Endodermal cell (in vitro differentiated cells): ENCODE measurements at regions not wholly inside any gene's neighbourhood (a gene's known extent, or its start where the extent isn't known, plus 50 kb on each side); places are given as distances from the start of the nearest gene placed in this dataset.

ENCODE experiments used
- DNase-seq: peaks from one replicate; pipeline ENCODE4 v3.0.0-alpha.2; 2017
- H3K27ac ChIP-seq: 2 replicates; pipeline ENCODE4 v1.5.1; 2013; ENCODE audit warnings: mild to moderate bottlenecking, low read depth, low read length, moderate library complexity
- H3K27me3 ChIP-seq: 2 replicates; pipeline ENCODE4 v1.6.1; 2013; ENCODE audit warnings: mild to moderate bottlenecking, low read length, moderate library complexity; ENCODE audit not compliant: insufficient read depth, control insufficient read depth, poor library complexity, severe bottlenecking
- H3K36me3 ChIP-seq: 2 replicates; pipeline ENCODE4 v1.7.0; 2013; ENCODE audit warnings: mild to moderate bottlenecking, low read length, moderate library complexity; ENCODE audit not compliant: control insufficient read depth, insufficient read depth
- H3K4me1 ChIP-seq: one replicate; pipeline ENCODE4 v1.7.0; 2013; ENCODE audit warnings: low read length; ENCODE audit not compliant: control insufficient read depth, insufficient read depth
- H3K4me3 ChIP-seq: 2 replicates; pipeline ENCODE4 v1.5.1; 2013; ENCODE audit warnings: mild to moderate bottlenecking, low read length, moderate library complexity
- H3K9ac ChIP-seq: 2 replicates; pipeline ENCODE4 v1.6.1; 2013; ENCODE audit warnings: mild to moderate bottlenecking, low read length, moderate library complexity; ENCODE audit not compliant: poor library complexity, severe bottlenecking; ENCODE audit errors: extremely low read depth
- H3K9me3 ChIP-seq: 2 replicates; pipeline ENCODE4 v1.6.1; 2013; ENCODE audit warnings: mild to moderate bottlenecking, low read length, moderate library complexity; ENCODE audit not compliant: control insufficient read depth
- H3K27ac Mint-ChIP-seq: 2 replicates; pipeline ENCODE4 v1.8.0; 2020; ENCODE audit warnings: mixed read lengths
- H3K27me3 Mint-ChIP-seq: 2 replicates; pipeline ENCODE4 v1.8.0; 2021; ENCODE audit warnings: mild to moderate bottlenecking, mixed read lengths; ENCODE audit not compliant: insufficient read depth
- H3K36me3 Mint-ChIP-seq: 2 replicates; pipeline ENCODE4 v1.8.0; 2020; ENCODE audit warnings: low read depth, mixed read lengths
- H3K4me1 Mint-ChIP-seq: 2 replicates; pipeline ENCODE4 v1.8.0; 2020; ENCODE audit warnings: mixed read lengths
- H3K4me3 Mint-ChIP-seq: 2 replicates; pipeline ENCODE4 v1.8.0; 2020; ENCODE audit warnings: mild to moderate bottlenecking, moderate library complexity, mixed read lengths
- H3K9me3 Mint-ChIP-seq: 2 replicates; pipeline ENCODE4 v1.8.0; 2020; ENCODE audit warnings: mild to moderate bottlenecking, mixed read lengths
- WGBS, 2 experiments: methylation state at CpG; one replicate each; pipeline versions ENCODE4 v1.1.5 to v1.1.7; 2013; ENCODE audit warnings: missing lambda C conversion rate in 2 of 2, mixed read lengths in 1 of 2; ENCODE audit not compliant: insufficient coverage in 1 of 2, insufficient read length in 1 of 2; 5-methylcytosine and 5-hydroxymethylcytosine counted together
- TF ChIP-seq, protein P1 (sequence below): fragments of 200-600 bp; sonication (generic); conservative IDR thresholded peaks from 2 replicates; pipeline ENCODE4 v1.5.0; 2021; ENCODE audit warnings: antibody characterized with exemption, mild to moderate bottlenecking

DNA sequence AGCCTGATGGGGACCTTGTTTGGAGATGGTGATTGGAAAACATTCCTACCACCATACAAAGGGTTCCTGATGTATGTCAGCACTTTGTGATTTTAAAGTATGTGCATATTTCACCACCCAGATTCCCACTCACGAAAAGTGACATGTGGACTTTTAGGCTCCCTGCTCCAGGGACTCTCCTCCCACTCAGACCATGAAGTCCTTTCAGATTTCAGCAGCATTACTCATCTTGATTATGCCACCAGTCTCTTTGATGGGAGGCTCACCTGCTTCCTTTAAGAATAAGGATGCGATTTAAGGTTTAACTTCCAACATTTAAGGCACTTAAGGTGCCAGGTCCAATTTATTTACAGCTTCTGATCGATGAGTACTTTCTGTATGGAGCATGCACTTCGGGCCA, 204.4 kb downstream of the PPARGC1A start:
- Mint-ChIP-seq H3K27me3 (peaks cover 2% of the 10 kb centered on the region), H3K4me1 (peaks cover 4% of the 10 kb centered on the region), H3K27ac (no peak overlapping the region), H3K4me3 (no peak overlapping the region), H3K9me3 (peaks cover 37% of the 10 kb centered on the region), H3K36me3 (peaks cover 7% of the 10 kb centered on the region)
- DNase-seq: no peak
- H3K9ac ChIP-seq: no peak overlapping the region
- H3K4me1 ChIP-seq: no peaks in the 10 kb centered on the region
- 91 to 100% methylated on average over 4 of the region's 4 CpGs for WGBS, 2 experiments
- no peaks in the 10 kb centered on the region for H3K36me3 ChIP-seq
- H3K9me3 ChIP-seq: peaks cover 33% of the 10 kb centered on the region
- H3K4me3 ChIP-seq: no peak overlapping the region
- TF ChIP-seq, protein P1, sequence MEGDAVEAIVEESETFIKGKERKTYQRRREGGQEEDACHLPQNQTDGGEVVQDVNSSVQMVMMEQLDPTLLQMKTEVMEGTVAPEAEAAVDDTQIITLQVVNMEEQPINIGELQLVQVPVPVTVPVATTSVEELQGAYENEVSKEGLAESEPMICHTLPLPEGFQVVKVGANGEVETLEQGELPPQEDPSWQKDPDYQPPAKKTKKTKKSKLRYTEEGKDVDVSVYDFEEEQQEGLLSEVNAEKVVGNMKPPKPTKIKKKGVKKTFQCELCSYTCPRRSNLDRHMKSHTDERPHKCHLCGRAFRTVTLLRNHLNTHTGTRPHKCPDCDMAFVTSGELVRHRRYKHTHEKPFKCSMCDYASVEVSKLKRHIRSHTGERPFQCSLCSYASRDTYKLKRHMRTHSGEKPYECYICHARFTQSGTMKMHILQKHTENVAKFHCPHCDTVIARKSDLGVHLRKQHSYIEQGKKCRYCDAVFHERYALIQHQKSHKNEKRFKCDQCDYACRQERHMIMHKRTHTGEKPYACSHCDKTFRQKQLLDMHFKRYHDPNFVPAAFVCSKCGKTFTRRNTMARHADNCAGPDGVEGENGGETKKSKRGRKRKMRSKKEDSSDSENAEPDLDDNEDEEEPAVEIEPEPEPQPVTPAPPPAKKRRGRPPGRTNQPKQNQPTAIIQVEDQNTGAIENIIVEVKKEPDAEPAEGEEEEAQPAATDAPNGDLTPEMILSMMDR: no peak
- H3K27ac ChIP-seq: no peak overlapping the region
- no peaks in the 10 kb centered on the region for H3K27me3 ChIP-seq

DNA sequence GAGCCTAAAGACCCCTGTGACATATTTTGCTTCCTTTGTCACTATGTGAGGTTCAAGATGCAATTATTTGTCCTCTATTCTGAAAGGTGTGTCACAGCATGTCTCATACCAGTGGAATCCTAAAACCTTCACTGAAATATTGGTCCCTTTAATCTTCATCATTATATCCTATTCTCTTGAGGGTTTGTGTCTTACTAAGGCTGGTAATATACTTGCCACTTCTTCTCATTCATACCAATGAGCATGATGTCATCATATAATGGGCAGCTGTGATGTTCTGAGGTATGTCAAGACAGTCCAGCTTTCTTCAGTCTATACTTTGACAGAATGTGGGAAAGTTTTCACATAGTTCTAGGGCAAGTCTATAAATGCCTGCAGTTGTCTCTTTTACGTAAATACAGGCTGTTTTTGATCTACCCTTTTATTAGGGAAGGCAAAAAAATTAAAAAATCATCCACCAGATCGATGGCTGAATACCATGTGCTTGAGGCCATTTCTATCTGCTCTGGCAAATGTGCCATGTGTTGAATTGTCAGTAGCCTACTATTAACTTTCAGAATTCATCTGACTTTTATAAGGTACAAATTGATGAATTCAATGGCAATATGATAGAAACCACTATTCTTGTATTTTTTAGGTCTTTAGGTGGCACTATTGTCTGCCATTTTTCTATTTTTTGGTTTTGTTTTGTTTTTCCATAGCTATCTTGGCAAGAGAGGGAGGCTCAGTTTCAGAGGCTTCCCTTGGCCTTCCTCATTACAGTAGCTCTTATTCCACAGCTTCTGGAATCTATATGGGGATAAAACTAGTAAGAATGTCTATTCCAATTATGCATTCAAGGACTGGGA, 209.0 kb downstream of the PPARGC1A start:
- Histone ChIP-seq H3K9me3 (peaks cover 10% of the 10 kb centered on the region), H3K4me1 (no peaks in the 10 kb centered on the region), H3K9ac (no peak overlapping the region), H3K36me3 (no peaks in the 10 kb centered on the region), H3K27me3 (peaks cover 31% of the 10 kb centered on the region), H3K4me3 (no peak overlapping the region), H3K27ac (no peak overlapping the region)
- Mint-ChIP-seq H3K9me3 (peaks cover 12% of the 10 kb centered on the region), H3K4me1 (peaks cover 4% of the 10 kb centered on the region), H3K27me3 (peaks cover 26% of the 10 kb centered on the region), H3K36me3 (no peaks in the 10 kb centered on the region), H3K4me3 (no peak overlapping the region), H3K27ac (no peak overlapping the region)
- no peak for DNase-seq
- 93 to 100% methylated on average over 1 to 2 of the region's 2 CpGs for WGBS, 2 experiments
- TF ChIP-seq, protein P1: no peak

DNA sequence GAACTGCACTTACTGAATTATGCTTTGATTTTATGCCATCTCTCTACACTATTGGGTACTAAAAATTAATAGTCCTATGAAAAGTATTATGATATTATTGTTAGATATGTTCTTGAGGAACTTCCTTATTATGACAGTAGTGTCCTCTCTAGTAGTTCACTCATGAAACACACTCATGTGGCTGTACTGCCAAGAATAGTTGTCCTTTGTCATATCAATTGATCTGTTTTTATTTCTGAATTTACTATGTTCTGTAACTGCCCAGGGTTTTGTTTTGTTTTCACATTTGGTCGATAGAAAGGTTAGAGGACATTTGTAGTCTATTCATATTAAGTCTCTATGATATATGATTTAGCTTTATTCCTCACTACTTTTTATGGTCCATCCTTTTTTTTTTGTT, 215.2 kb downstream of the PPARGC1A start:
- H3K4me1 ChIP-seq: no peaks in the 10 kb centered on the region
- H3K9me3 ChIP-seq: peaks cover 13% of the 10 kb centered on the region
- DNase-seq: no peak
- peaks cover 10% of the 10 kb centered on the region for H3K4me1 Mint-ChIP-seq
- H3K27me3 ChIP-seq: peaks cover 75% of the 10 kb centered on the region
- no peak overlapping the region for H3K27ac Mint-ChIP-seq
- no peaks in the 10 kb centered on the region for H3K36me3 ChIP-seq
- no peak overlapping the region for H3K4me3 ChIP-seq
- H3K4me3 Mint-ChIP-seq: no peak overlapping the region
- no peak overlapping the region for H3K27ac ChIP-seq
- H3K9me3 Mint-ChIP-seq: peaks cover 4% of the 10 kb centered on the region
- H3K36me3 Mint-ChIP-seq: no peaks in the 10 kb centered on the region
- WGBS, 2 experiments: no CpG with 5 or more reads among the region's 1 CpG
- no peak overlapping the region for H3K9ac ChIP-seq
- peaks cover 65% of the 10 kb centered on the region for H3K27me3 Mint-ChIP-seq
- TF ChIP-seq, protein P1: no peak
